ENCODE measurements at regions not wholly inside any gene's neighbourhood (a gene's known extent, or its start where the extent isn't known, plus 50 kb on each side); places are given as distances from the start of the nearest gene placed in this dataset.

GRCh38 chr6:2523061-2523460 lies 227.7 kb downstream of the MYLK4 start:
- no peak for DNase-seq (ENCODE audit: extremely low read depth, low read depth)
- TF ChIP-seq, protein P1, sequence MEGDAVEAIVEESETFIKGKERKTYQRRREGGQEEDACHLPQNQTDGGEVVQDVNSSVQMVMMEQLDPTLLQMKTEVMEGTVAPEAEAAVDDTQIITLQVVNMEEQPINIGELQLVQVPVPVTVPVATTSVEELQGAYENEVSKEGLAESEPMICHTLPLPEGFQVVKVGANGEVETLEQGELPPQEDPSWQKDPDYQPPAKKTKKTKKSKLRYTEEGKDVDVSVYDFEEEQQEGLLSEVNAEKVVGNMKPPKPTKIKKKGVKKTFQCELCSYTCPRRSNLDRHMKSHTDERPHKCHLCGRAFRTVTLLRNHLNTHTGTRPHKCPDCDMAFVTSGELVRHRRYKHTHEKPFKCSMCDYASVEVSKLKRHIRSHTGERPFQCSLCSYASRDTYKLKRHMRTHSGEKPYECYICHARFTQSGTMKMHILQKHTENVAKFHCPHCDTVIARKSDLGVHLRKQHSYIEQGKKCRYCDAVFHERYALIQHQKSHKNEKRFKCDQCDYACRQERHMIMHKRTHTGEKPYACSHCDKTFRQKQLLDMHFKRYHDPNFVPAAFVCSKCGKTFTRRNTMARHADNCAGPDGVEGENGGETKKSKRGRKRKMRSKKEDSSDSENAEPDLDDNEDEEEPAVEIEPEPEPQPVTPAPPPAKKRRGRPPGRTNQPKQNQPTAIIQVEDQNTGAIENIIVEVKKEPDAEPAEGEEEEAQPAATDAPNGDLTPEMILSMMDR (IDR thresholded peaks at IDR 0.05; ENCODE audit: low read depth, low read length), result no peak

GRCh38 chr6:2522521-2522920 lies 228.2 kb downstream of the MYLK4 start:
- no peak for DNase-seq (ENCODE audit: extremely low read depth, low read depth)
- TF ChIP-seq, protein P1 (IDR thresholded peaks at IDR 0.05; ENCODE audit: low read depth, low read length), result no peak

DNA sequence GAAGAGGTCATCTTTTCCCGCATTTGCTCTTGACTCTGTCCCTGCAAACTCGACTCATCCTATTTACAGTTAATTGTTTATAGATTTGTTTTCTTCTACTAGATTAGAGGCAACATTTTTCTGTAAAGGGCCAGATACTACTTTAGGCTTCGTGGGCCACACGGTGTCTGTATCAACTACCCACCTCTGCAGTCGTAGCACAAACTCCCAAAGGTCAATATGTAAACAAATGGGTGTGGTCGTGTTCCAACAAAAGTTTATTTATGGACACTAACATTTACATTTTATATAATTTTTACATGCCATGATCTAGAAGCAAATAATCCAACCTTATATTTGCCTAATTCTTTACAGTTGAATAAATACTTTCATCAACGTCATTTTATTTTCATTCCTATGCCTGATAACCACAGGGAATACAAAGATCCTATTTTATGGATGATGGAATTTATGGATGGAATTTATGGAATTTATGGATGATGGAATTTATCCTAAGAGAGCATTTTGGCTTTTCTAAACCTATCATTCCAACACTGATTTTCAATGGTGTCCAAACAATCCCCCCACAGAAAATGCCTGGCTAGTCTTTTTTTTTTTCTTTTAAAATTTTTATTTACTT lies 232.8 kb downstream of the MYLK4 start:
- TF ChIP-seq, protein P1 (IDR thresholded peaks at IDR 0.05; ENCODE audit: low read depth, low read length), result no peak
- DNase-seq (ENCODE audit: extremely low read depth, low read depth), result no peak

DNA sequence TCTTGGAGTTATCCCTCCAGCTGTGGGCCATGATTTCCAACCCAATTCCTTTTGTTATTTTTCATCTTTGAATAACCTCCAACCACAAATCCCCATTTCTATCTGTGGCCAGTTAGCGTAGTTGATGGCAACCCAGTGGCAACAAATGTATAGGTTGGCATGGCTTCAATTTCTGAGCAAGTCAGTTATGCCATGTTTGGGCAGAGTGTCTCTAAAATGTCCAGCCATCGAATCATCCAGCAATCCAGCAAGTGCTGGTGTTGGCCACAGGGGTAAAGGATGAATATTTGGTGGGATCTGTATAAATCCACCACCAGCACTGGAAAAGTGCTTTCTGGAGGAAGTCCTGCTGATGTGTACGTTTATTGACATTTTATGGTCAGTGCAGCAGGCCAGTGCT lies 233.3 kb downstream of the MYLK4 start:
- no peak for DNase-seq (ENCODE audit: extremely low read depth, low read depth)
- TF ChIP-seq, protein P1 (IDR thresholded peaks at IDR 0.05; ENCODE audit: low read depth, low read length), result no peak

DNA sequence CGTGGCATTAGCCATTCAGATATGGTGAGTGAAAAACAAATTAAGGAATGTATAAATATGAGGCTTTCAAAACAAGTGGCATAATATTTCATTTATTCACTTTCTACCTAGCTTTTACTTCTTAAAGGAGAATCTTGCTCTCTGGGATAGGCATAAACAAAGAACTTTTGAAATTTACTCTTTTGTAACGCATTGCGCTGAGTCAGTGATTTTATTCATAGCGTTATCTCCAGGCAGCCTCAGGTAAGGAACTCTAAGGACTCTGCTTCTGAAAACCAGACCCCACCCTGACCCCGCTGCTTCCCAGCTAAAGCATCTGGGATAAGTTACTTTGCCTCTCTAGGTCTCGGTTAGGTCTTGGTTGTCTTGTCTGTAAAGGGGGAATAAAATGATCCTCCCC lies 234.7 kb downstream of the MYLK4 start:
- no peak for DNase-seq (ENCODE audit: extremely low read depth, low read depth)
- TF ChIP-seq, protein P1 (IDR thresholded peaks at IDR 0.05; ENCODE audit: low read depth, low read length), result no peak

- TF ChIP-seq, protein P1 (IDR thresholded peaks at IDR 0.05; ENCODE audit: low read depth, low read length), result no peak
- no peak for DNase-seq (ENCODE audit: extremely low read depth, low read depth)
Observed at GRCh38 chr6:2514965-2515543, 235.7 kb downstream of the MYLK4 start.

DNA sequence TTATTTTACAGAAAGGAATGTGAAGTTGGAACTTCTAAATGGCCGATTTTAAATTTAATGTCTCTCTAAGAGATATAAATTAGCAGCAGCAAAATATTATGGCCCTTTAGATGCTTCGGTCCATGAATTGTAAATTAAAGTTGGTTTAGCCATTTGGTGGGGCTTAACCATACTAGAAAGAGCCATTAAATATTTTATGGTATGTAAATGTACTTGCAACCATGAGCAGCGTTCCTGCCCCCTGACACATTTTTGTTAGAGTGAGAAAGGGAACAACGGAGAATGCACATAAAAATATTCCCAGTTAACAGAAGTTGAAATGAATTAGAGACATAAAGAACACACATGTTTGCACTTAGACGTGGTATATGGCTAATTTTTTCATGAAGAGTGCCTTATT lies 237.9 kb downstream of the MYLK4 start:
- TF ChIP-seq, protein P1 (IDR thresholded peaks at IDR 0.05; ENCODE audit: low read depth, low read length), result no peak
- DNase-seq (ENCODE audit: extremely low read depth, low read depth), result no peak

All from AG09319 (cell line).